ENCODE measurements at regions not wholly inside any gene's neighbourhood (a gene's known extent, or its start where the extent isn't known, plus 50 kb on each side); places are given as distances from the start of the nearest gene placed in this dataset.

DNA sequence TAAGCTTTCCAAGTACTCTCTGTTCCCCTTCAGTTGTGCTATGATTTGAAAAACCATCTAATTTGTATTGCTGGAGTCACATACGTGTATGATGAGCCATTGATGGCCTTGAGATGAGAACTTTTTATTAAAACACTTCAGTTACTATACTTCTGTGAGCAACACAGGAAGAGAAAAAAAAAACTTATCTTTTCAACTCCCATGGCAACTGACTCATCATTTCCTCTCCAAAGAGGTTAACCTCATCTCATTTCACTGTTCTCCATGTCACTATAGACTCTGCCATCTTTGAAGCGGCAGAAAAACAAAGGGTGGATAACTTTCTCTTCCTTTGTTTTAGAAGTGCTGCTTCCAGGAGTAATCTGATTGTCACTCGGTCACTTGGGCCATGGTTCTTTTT, 104.3 kb upstream of the PCSK1 start:
- no peak for DNase-seq (ENCODE audit: low read depth in 1 of 2, low spot score in 2 of 2)
- H3K4me2 ChIP-seq (ENCODE audit: insufficient read depth in 1 of 2, low read depth in 2 of 2, low read length in 2 of 2): no peak overlapping the region
- H2BK12ac ChIP-seq (ENCODE audit: low read depth, low read length): no peak overlapping the region
- H3K79me2 ChIP-seq (ENCODE audit: control insufficient read depth in 1 of 2, insufficient read depth in 2 of 2, low read length in 2 of 2): no peaks in the 10 kb centered on the region
- H2BK5ac ChIP-seq (ENCODE audit: low read depth, low read length): no peak overlapping the region
- no peak for FAIRE-seq
- no peaks in the 10 kb centered on the region for H3K36me3 ChIP-seq (ENCODE audit: control insufficient read depth in 2 of 4, insufficient read depth in 4 of 4, low read length in 3 of 4)
- H3K9me3 ChIP-seq (ENCODE audit: insufficient read depth in 2 of 2, low read depth in 1 of 2, low read length in 1 of 2): no peaks in the 10 kb centered on the region
- H4K20me1 ChIP-seq (replicated peaks in 1 of 2; ENCODE audit: control insufficient read depth in 1 of 2, insufficient read depth in 2 of 2, low read length in 2 of 2): no peaks in the 10 kb centered on the region
- no peak overlapping the region for H4K5ac ChIP-seq (ENCODE audit: insufficient read length, low read depth, low read length)
- no peak overlapping the region for H3K9ac ChIP-seq (replicated peaks in 1 of 4; ENCODE audit: extremely low read depth in 1 of 4, low read depth in 3 of 4, low read length in 3 of 4)
- 89% methylated on average over 3 of the region's 3 CpGs; no CpG with 5 or more reads in 1 of the 2 experiments for WGBS, 2 experiments (ENCODE audit: extremely low coverage in 1 of 2, insufficient coverage in 1 of 2, insufficient read length in 1 of 2, insufficient replicate concordance in 2 of 2, low coverage in 1 of 2, low lambda C conversion rate in 2 of 2, missing lambda C conversion rate in 1 of 2)
- no peak overlapping the region for H2BK20ac ChIP-seq (ENCODE audit: low read length)
- H2AFZ ChIP-seq (ENCODE audit: low read length): no peak overlapping the region
- no peak overlapping the region for H4K8ac ChIP-seq (ENCODE audit: extremely low read depth, insufficient read depth, low read length)
- POLR2A ChIA-PET (ENCODE audit: partially characterized antibody): no interaction called here
- no peak overlapping the region for H3K4me3 ChIP-seq (ENCODE audit: extremely low read depth in 1 of 4, insufficient read depth in 2 of 4, low read depth in 3 of 4, low read length in 4 of 4)
- no peak overlapping the region for H2BK120ac ChIP-seq (replicated peaks; ENCODE audit: low read depth, low read length)
- no peaks in the 10 kb centered on the region for H3K79me1 ChIP-seq (ENCODE audit: low read depth, low read length)
- H2BK15ac ChIP-seq (ENCODE audit: low read length): no peak overlapping the region
- no peak overlapping the region for H3K18ac ChIP-seq (ENCODE audit: extremely low read depth, low read length)
- no peaks in the 10 kb centered on the region for H3K27me3 ChIP-seq (replicated peaks in 1 of 4; ENCODE audit: control insufficient read depth in 3 of 4, extremely low read depth in 1 of 4, insufficient read depth in 3 of 4, low read length in 3 of 4)
- no peaks in the 10 kb centered on the region for H3K23me2 ChIP-seq (ENCODE audit: low read depth, low read length)
- no peak overlapping the region for H3K14ac ChIP-seq (ENCODE audit: insufficient read length)
- no peak overlapping the region for H3K27ac ChIP-seq (ENCODE audit: low read depth, low read length)
- H3K4ac ChIP-seq (replicated peaks; ENCODE audit: insufficient read length, low read depth, low read length): no peak overlapping the region
- no peaks in the 10 kb centered on the region for H3K4me1 ChIP-seq (replicated peaks in 1 of 4; ENCODE audit: control insufficient read depth in 3 of 4, insufficient read depth in 4 of 4, low read length in 3 of 4)
- CTCF ChIA-PET (ENCODE audit: partially characterized antibody): interaction anchor here (1.0 to 1.7 kb wide), 3 partner anchors 12 to 192 kb away, joined by 3 to 4 read pairs (median 3); no protein-coding TSS in a partner anchor
- H3K23ac ChIP-seq (ENCODE audit: insufficient read length): no peak overlapping the region
- H3K56ac ChIP-seq (replicated peaks; ENCODE audit: insufficient read length, low read depth, low read length): no peak overlapping the region
- no peak overlapping the region for H2AK5ac ChIP-seq (ENCODE audit: low read depth, low read length)
- no peak overlapping the region for H4K91ac ChIP-seq (replicated peaks; ENCODE audit: insufficient read length, low read length)
- TF ChIP-seq SP1 (IDR thresholded peaks at IDR 0.05; ENCODE audit: low read depth, low read length) (no peak), RFX5 (IDR thresholded peaks at IDR 0.05; ENCODE audit: borderline replicate concordance, low read depth, low read length) (no peak), CEBPB (IDR thresholded peaks at IDR 0.05; ENCODE audit: low read depth, low read length) (no peak), PHF8 (conservative IDR thresholded peaks at IDR 0.05; ENCODE audit: low read depth, low read length) (no peak), CHD2 (IDR thresholded peaks at IDR 0.05; ENCODE audit: low read length) (no peak), E2F6 (IDR thresholded peaks at IDR 0.05) (no peak), ZNF274 (IDR thresholded peaks at IDR 0.05; ENCODE audit: borderline replicate concordance, extremely low read depth, low read length) (no peak), SIRT6 (IDR thresholded peaks at IDR 0.05; ENCODE audit: low read length) (no peak), SP4 (IDR thresholded peaks at IDR 0.05; ENCODE audit: low read length) (no peak), BRCA1 (IDR thresholded peaks at IDR 0.05; ENCODE audit: low read depth, low read length) (no peak), FOSL1 (IDR thresholded peaks at IDR 0.05; ENCODE audit: insufficient read depth, low read depth, low read length) (no peak), ASH2L (IDR thresholded peaks at IDR 0.05; ENCODE audit: low read length) (no peak), KDM4A (IDR thresholded peaks at IDR 0.05; ENCODE audit: low read depth, low read length, severe bottlenecking) (no peak), TCF12 (IDR thresholded peaks at IDR 0.05; ENCODE audit: low read depth, low read length) (no peak)
- TF ChIP-seq, protein P1, sequence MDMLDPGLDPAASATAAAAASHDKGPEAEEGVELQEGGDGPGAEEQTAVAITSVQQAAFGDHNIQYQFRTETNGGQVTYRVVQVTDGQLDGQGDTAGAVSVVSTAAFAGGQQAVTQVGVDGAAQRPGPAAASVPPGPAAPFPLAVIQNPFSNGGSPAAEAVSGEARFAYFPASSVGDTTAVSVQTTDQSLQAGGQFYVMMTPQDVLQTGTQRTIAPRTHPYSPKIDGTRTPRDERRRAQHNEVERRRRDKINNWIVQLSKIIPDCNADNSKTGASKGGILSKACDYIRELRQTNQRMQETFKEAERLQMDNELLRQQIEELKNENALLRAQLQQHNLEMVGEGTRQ (IDR thresholded peaks at IDR 0.05; ENCODE audit: low read length): no peak

Measured in H1 (cell line).